ENCODE measurements at regions not wholly inside any gene's neighbourhood (a gene's known extent, or its start where the extent isn't known, plus 50 kb on each side); places are given as distances from the start of the nearest gene placed in this dataset.
A peak's percentile ranks its signal among the peaks of the same experiment; 100 is the strongest.

- intact Hi-C loops (cut with DNase I), result loop anchor here (10.0 kb wide), 2 partner anchors 84 to 816 kb away; no protein-coding TSS in a partner anchor
- no peak for DNase-seq (ENCODE audit: missing footprints)
- no peak for ATAC-seq
Observed at GRCh38 chr4:44848466-44848865, 122.1 kb upstream of the GNPDA2 start.

- no peak for DNase-seq (ENCODE audit: missing footprints)
- ATAC-seq, result peak; percentile 69
Observed at GRCh38 chr4:44845993-44846392, 119.6 kb upstream of the GNPDA2 start.

DNA sequence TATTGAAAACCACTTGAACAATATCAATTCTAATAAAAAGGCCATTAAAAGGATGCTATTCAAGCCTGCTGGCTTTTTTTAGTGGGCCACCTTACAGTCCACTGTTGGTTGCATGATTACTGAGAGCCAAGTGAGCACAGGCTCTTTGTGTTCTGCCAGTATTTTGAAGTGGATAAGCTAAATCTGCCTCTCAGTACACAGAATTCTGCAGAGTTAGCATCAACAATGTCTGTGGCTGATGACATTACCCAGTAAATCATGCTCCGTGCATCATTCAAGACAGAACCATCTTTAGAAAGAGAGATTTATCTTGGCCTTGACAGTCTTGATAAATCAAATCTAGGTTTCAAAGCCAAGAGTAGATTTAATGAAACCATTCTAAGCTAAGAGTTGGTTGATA, 119.0 kb upstream of the GNPDA2 start:
- DNase-seq (ENCODE audit: missing footprints), result no peak
- ATAC-seq, result peak; percentile 93
- intact Hi-C loops (cut with DNase I), result loop anchor here (2.0 to 10.0 kb wide), 3 partner anchors 27 to 819 kb away; no protein-coding TSS in a partner anchor

More at GRCh38 chr4:44845993-44846392, 119.6 kb upstream of the GNPDA2 start:
- intact Hi-C loops (cut with DNase I), result loop anchor here (2.0 to 10.0 kb wide), 3 partner anchors 27 to 819 kb away; no protein-coding TSS in a partner anchor

GRCh38 chr4:44842531-44842930, 116.2 kb upstream of the GNPDA2 start:
- intact Hi-C loops (cut with DNase I), result loop anchor here (10.0 kb wide), 2 partner anchors 78 to 822 kb away; no protein-coding TSS in a partner anchor
- DNase-seq (ENCODE audit: missing footprints), result no peak
- ATAC-seq, result no peak

GRCh38 chr4:44817930-44818329, 91.6 kb upstream of the GNPDA2 start:
- ATAC-seq, result peak; percentile 88
- intact Hi-C loops (cut with DNase I), result loop anchor here (2.0 kb wide), 1 partner anchor 27 kb away; no protein-coding TSS in a partner anchor
- no peak for DNase-seq (ENCODE audit: missing footprints)

DNA sequence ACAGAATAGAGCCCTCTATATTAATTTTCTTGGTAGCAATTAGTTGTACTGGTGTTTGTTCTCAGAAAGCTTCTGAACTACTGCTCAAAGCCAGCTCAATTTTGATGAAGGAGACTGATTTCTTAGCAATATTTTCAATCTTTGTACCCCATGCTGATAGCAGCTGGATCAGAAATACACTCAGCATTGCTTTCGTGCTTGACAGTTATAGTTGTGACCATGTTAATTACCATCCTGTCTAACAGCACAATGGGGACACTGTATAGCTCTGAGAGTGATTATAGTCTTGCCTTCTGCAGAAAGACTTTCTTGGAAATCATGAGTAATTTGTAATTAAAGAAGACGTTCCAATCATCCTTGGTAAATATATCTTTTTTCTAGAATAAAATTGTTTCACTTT, 79.7 kb upstream of the GNPDA2 start:
- DNase-seq (ENCODE audit: missing footprints) (no peak), ATAC-seq (no peak)

DNA sequence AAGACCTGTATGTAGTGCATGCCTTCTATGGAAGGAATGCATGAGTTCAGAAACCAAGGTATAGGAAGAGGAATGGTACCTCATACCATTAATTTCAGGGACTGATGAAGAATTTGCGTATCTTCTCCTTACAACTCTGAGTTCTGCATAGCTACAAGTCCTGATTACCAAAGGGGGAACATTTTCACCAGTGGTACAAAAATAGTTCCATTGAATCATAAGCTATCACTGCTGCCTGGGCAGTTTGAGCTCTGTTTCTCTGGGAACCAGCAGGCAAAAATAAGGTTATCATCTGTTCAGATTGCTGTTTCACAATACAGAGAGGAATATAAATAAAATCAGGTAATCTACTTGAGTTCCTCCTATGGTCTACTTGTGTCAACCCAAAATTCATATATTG, 77.9 kb upstream of the GNPDA2 start:
- intact Hi-C loops (cut with DNase I), result no loop called here
- DNase-seq (ENCODE audit: missing footprints) (no peak), ATAC-seq (no peak)

More for the DNA sequence above, 79.7 kb upstream of the GNPDA2 start:
- intact Hi-C loops (cut with DNase I), result no loop called here

DNA sequence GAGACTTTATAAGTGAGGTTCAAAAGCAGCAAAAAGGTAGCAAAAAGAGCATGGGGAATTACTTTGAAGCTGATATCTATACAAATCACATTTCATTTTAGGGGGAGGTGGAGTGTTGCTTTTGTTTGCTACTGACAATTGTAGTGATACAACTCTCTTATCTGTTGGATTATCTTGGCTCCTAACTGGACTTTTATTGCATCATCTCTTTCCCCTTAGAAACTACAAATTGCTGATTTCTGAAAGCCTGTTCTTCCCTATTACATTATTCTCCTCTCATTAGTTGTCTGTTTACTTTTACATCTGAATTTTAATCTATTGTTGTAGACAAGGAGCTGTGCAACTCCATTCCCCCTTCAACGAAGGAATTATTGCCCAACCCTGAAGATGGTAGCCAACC, 75.0 kb upstream of the GNPDA2 start:
- intact Hi-C loops (cut with DNase I), result no loop called here
- DNase-seq (ENCODE audit: missing footprints) (no peak), ATAC-seq (no peak)

- no peak for ATAC-seq
Observed at GRCh38 chr4:44791831-44792230, 65.5 kb upstream of the GNPDA2 start.

GRCh38 chr4:44777115-44777514, 50.8 kb upstream of the GNPDA2 start:
- DNase-seq (ENCODE audit: missing footprints) (no peak), ATAC-seq (no peak)
- intact Hi-C loops (cut with DNase I), result no loop called here

More at GRCh38 chr4:44791831-44792230, 65.5 kb upstream of the GNPDA2 start:
- intact Hi-C loops (cut with DNase I), result no loop called here
- no peak for DNase-seq (ENCODE audit: missing footprints)
